Loucy (cell line): ENCODE measurements at regions not wholly inside any gene's neighbourhood (a gene's known extent, or its start where the extent isn't known, plus 50 kb on each side); places are given as distances from the start of the nearest gene placed in this dataset.

Experiments
- CTCF ChIP-seq: fragments of 200-600 bp; sonication (generic); conservative IDR thresholded peaks from 2 replicates; pipeline ENCODE4 v1.5.1; 2014; ENCODE audit warnings: mild to moderate bottlenecking, antibody characterized with exemption, low read length
- EZH2phosphoT487 ChIP-seq: fragments of 200-600 bp; IDR thresholded peaks from 2 replicates; pipeline ENCODE4 v1.6.1; 2018; ENCODE audit warnings: antibody characterized with exemption, mild to moderate bottlenecking, moderate library complexity, borderline replicate concordance

GRCh38 chr15:58361273-58361759 lies 70.5 kb upstream of the LIPC start:
- TF ChIP-seq CTCF (no peak), EZH2phosphoT487 (no peak)
